Mucosa of descending colon (tissue), 3 donors: ENCODE measurements at regions not wholly inside any gene's neighbourhood (a gene's known extent, or its start where the extent isn't known, plus 50 kb on each side); places are given as distances from the start of the nearest gene placed in this dataset.
A peak's percentile ranks its signal among the peaks of the same experiment; 100 is the strongest.

Experiments used
- ATAC-seq: fragments of 200-7000 bp; cut with Tn5 transposase; one replicate; pipeline ENCODE4 v1.9.1; 2020; ENCODE audit warnings: mild to moderate bottlenecking, moderate library complexity
- DNase-seq, 3 donors: peaks; one replicate each; pipeline ENCODE4 v3.0.0-alpha.2; 2020
- H3K36me3 ChIP-seq: fragments of 200-600 bp; one replicate; pipeline ENCODE4 v1.8.0; 2021; ENCODE audit warnings: low read depth, mild to moderate bottlenecking
- H3K4me1 ChIP-seq: fragments of 200-600 bp; one replicate; pipeline ENCODE4 v1.8.0; 2021; ENCODE audit warnings: low read depth, mild to moderate bottlenecking
- H3K4me3 ChIP-seq: fragments of 200-600 bp; one replicate; pipeline ENCODE4 v1.8.0; 2021; ENCODE audit warnings: mild to moderate bottlenecking
- H3K9me3 ChIP-seq: fragments of 200-600 bp; one replicate; pipeline ENCODE4 v1.8.0; 2021; ENCODE audit warnings: mild to moderate bottlenecking
- intact Hi-C, 2 donors: fragments of 100-400 bp; cut with DNase I in 1 of 2; cut with micrococcal nuclease in 1 of 2; formaldehyde crosslinking; loops; one replicate each; pipeline versions ENCODE4 v1.11.0 to v1.11.1; 2022; cut with DNase I, micrococcal nuclease
- TF ChIP-seq, protein P1 (sequence below): fragments of 200-600 bp; IDR thresholded peaks from one replicate; pipeline ENCODE4 v1.8.0; 2022; ENCODE audit warnings: antibody characterized with exemption, mild to moderate bottlenecking
- donor health status: DM: no; HTN: no; CAD: no; lungs with moderate emphysema.
- donor health status: DM: no; HTN: no; CAD: no.
- donor health status: DM: no; HTN: yes; CAD: no.

DNA sequence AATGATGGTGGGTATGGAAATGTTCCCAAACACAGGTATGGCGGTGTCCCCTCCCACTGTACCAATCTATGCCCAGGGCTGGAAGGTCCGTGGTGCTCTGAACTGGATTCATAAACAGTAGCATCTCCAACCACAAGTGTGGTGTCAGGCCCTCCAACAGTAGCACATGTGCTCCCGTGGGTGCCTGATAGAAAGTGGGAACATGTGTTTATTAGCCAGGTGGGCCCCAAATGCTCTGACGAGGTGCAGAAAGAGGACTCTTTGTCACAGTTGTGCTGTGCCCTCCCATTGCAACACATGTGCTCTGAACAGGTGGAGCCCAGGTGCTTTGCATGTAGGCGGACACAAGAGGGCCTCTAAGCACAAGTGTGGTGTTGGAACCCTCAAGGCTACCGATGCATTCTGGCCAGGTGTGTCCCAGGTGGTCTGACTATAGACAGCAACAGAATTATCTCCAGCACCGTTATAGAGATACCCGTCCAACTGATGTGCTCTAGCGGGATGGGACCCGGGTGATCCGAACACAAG, 75.4 kb upstream of the ZNF30 start:
- TF ChIP-seq, protein P1, sequence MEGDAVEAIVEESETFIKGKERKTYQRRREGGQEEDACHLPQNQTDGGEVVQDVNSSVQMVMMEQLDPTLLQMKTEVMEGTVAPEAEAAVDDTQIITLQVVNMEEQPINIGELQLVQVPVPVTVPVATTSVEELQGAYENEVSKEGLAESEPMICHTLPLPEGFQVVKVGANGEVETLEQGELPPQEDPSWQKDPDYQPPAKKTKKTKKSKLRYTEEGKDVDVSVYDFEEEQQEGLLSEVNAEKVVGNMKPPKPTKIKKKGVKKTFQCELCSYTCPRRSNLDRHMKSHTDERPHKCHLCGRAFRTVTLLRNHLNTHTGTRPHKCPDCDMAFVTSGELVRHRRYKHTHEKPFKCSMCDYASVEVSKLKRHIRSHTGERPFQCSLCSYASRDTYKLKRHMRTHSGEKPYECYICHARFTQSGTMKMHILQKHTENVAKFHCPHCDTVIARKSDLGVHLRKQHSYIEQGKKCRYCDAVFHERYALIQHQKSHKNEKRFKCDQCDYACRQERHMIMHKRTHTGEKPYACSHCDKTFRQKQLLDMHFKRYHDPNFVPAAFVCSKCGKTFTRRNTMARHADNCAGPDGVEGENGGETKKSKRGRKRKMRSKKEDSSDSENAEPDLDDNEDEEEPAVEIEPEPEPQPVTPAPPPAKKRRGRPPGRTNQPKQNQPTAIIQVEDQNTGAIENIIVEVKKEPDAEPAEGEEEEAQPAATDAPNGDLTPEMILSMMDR: no peak
- intact Hi-C loops: no loop called here
- H3K4me1 ChIP-seq: no peaks in the 10 kb centered on the region
- H3K4me3 ChIP-seq: no peak overlapping the region
- ATAC-seq (no peak), DNase-seq (no peak)
- no peaks in the 10 kb centered on the region for H3K9me3 ChIP-seq
- H3K36me3 ChIP-seq: no peaks in the 10 kb centered on the region

DNA sequence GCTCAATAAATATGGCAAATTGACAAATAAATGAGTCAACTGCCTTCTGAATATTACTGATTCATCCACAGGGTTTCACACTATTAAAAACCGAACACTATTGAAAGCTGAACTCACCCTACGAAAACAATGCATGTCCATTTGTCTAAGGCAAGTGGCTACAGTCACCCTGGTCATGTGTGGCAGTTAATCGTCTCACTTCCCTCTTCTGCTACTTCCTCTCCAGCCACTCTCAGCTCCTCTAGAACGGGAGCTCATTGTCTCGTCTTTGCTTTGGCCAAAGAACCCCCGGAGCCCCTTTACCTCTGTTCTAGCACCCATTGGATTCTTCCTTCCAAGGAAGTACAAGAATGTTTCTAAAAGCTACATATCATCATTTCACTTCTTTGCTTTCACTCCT, 74.4 kb upstream of the ZNF599 start:
- no peak for ATAC-seq
- intact Hi-C loops: no loop called here
- H3K36me3 ChIP-seq: no peaks in the 10 kb centered on the region

DNA sequence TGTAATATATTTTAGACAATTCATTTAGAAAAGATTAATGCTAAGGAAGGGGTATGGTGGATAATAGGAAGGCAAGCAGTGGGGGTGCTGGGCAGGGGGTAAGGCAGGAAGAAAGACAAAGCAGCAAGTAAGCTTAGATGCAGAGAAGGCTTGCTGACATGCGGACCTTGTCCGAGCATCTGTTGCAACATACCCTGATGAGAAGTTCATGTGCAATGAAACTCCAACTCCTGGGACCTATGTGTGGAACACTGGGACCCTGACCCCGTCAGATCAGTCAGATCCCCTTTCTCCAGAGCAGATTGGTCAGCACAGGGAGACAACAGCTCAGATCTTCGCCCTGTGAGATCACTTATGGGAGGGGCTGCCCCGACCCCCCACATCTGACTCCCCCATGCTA, 71.3 kb upstream of the ZNF599 start:
- Histone ChIP-seq H3K36me3 (no peaks in the 10 kb centered on the region), H3K4me3 (no peak overlapping the region), H3K4me1 (no peaks in the 10 kb centered on the region), H3K9me3 (no peaks in the 10 kb centered on the region)
- TF ChIP-seq, protein P1: no peak
- no peak for DNase-seq
- no peak for ATAC-seq
- intact Hi-C loops: no loop called here

More for the DNA sequence above, 74.4 kb upstream of the ZNF599 start:
- no peak overlapping the region for H3K4me3 ChIP-seq
- TF ChIP-seq, protein P1: no peak
- no peak for DNase-seq
- no peaks in the 10 kb centered on the region for H3K9me3 ChIP-seq
- no peaks in the 10 kb centered on the region for H3K4me1 ChIP-seq

DNA sequence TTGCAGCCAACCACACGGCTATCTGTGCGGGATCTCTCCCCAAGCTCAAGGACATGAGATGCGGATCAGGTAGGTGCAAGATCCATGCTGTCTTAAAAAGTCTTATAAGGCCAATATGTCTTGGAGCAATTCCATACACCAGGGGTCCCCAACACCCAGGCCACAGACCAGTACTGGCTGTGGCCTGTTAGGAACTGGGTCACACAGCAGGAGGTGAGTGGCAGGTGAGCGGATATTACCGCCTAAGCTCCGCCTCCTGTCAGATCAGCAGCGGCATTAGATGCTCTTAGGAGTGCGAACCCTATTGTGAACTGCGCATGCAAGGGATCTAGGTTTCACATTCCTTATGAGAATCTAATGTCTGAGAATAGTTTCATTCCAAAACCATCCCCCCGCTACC, 68.8 kb upstream of the ZNF599 start:
- Histone ChIP-seq H3K36me3 (no peaks in the 10 kb centered on the region), H3K9me3 (no peaks in the 10 kb centered on the region), H3K4me3 (no peak overlapping the region), H3K4me1 (peaks cover 8% of the 10 kb centered on the region)
- ATAC-seq: no peak
- TF ChIP-seq, protein P1: no peak
- intact Hi-C loops: no loop called here
- no peak for DNase-seq

DNA sequence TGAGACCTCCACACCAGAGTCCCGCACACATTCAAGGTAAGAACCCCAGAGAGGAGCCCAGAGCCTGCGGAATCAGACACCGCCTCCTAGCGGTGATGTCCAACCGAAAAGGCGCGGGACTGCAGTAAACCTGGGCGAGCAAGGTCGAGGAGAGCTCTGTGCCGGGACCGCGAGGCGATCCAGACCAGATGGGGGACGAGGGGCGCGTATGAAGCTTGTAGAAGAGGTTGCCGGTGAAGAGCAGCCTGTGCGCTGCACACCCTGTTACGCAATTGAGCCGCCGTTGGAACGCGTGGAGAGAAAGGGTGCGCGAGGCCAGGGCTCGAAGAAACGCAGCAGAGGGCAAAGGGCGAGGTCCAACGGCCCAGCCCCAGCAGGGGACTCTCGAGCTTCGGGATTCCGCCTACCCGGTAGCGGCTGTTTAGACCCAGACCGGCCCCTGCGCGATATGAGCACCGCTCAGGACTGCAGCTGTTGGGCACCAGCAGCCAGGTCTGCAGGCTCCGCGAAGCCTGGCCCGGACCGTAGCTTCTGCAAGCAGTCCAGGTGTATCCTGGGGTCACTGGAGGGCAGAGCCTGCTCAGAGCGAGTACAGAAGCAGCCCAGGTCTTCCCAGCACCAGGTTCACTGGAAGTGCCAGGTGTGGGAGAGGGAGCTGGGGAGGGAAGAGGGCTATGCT, 65.9 kb upstream of the ZNF599 start:
- intact Hi-C loops: no loop called here
- peaks cover 8% of the 10 kb centered on the region for H3K4me1 ChIP-seq
- TF ChIP-seq, protein P1: no peak
- no peak overlapping the region for H3K4me3 ChIP-seq
- H3K36me3 ChIP-seq: no peaks in the 10 kb centered on the region
- ATAC-seq (peak; percentile 63), DNase-seq (peak; percentile 48 to 59 (median 51))
- no peaks in the 10 kb centered on the region for H3K9me3 ChIP-seq

DNA sequence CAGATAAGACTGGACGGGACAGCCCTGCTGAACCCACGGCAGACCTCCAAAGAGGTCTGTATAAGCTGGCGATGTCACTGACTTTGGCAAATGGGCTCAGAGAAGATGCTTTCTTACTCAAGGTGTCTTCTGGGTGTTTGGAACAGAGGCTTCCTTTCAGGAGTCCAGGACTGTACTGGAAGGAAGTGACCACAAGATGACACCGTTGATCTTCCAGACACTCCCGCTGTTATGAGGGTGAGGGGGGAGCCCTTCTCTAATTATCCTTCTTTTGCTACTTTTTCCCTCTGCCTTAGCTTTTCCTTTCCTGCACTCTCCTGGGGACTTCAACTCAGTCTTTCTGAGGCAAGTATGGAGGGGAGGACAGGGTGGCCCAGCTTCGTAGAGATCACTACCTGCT, 65.2 kb upstream of the ZNF599 start:
- H3K4me1 ChIP-seq: peaks cover 8% of the 10 kb centered on the region
- no peaks in the 10 kb centered on the region for H3K36me3 ChIP-seq
- H3K9me3 ChIP-seq: no peaks in the 10 kb centered on the region
- DNase-seq (no peak), ATAC-seq (peak; percentile 48)
- TF ChIP-seq, protein P1: no peak
- H3K4me3 ChIP-seq: no peak overlapping the region
- intact Hi-C loops: no loop called here
